Endothelial cell of umbilical vein (primary cell): ENCODE measurements at regions not wholly inside any gene's neighbourhood (a gene's known extent, or its start where the extent isn't known, plus 50 kb on each side); places are given as distances from the start of the nearest gene placed in this dataset.

Experiments
- EZH2 ChIP-seq: IDR thresholded peaks from 2 replicates; pipeline ENCODE4 v1.6.1; 2012; ENCODE audit warnings: borderline replicate concordance, low read depth, mild to moderate bottlenecking, moderate library complexity, low read length, inconsistent platforms; ENCODE audit not compliant: severe bottlenecking
- FOS ChIP-seq: IDR thresholded peaks from 2 replicates; pipeline ENCODE4 v1.6.1; 2011; ENCODE audit warnings: mild to moderate bottlenecking, low read length, moderate library complexity, borderline replicate concordance; ENCODE audit not compliant: insufficient read depth
- GATA2 ChIP-seq: IDR thresholded peaks from 2 replicates; pipeline ENCODE4 v1.7.0; 2011; ENCODE audit warnings: low read depth, mild to moderate bottlenecking, moderate library complexity, mixed read lengths, low read length; ENCODE audit not compliant: insufficient read length, insufficient read depth
- MYC ChIP-seq: IDR thresholded peaks from one replicate; pipeline ENCODE4 v1.6.1; 2011; ENCODE audit warnings: mild to moderate bottlenecking, low read depth, low read length
- POLR2A ChIP-seq: IDR thresholded peaks from 2 replicates; pipeline ENCODE4 v1.6.1; 2012; ENCODE audit warnings: low read depth, mild to moderate bottlenecking, control low read depth, low read length
- POLR2AphosphoS5 ChIP-seq: IDR thresholded peaks from 2 replicates; pipeline ENCODE4 v1.6.1; 2012; ENCODE audit warnings: low read depth, mild to moderate bottlenecking, control low read depth, low read length, moderate library complexity; ENCODE audit not compliant: insufficient read depth
- TF ChIP-seq, protein P1 (sequence below), 2 donors: IDR thresholded peaks; 1 replicate in 1 of 2; 2 replicates in 1 of 2; pipeline ENCODE4 v1.5.1; 2011; ENCODE audit warnings: low read length in 2 of 2, mild to moderate bottlenecking in 2 of 2, moderate library complexity in 2 of 2, control low read depth in 1 of 2, inconsistent platforms in 1 of 2, low read depth in 1 of 2; ENCODE audit not compliant: insufficient read depth in 1 of 2; ENCODE audit errors: extremely low read depth in 1 of 2
- TF ChIP-seq, protein P2 (sequence below): IDR thresholded peaks from 2 replicates; pipeline ENCODE4 v1.6.1; 2011; ENCODE audit not compliant: insufficient read depth, insufficient read length

DNA sequence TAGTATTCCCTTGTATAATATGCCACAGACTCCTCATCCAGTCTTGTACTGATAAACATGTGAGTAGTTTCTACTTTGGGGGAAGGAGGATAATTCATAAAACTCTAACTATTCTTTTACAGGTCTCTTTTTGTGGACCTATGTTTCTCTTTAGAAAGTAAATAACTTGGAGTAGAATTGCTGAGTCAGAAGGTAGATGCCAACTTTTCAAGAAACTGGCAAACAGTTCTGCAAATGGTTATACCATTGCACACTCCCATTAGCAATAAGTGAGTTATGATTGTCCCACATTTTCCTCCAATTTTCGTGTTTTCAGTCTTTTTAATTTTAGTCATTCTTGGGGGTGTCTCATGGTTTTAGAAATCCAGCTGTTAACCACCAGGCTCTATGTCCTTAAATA, 477.2 kb upstream of the LRRTM4 start:
- TF ChIP-seq, protein P1, sequence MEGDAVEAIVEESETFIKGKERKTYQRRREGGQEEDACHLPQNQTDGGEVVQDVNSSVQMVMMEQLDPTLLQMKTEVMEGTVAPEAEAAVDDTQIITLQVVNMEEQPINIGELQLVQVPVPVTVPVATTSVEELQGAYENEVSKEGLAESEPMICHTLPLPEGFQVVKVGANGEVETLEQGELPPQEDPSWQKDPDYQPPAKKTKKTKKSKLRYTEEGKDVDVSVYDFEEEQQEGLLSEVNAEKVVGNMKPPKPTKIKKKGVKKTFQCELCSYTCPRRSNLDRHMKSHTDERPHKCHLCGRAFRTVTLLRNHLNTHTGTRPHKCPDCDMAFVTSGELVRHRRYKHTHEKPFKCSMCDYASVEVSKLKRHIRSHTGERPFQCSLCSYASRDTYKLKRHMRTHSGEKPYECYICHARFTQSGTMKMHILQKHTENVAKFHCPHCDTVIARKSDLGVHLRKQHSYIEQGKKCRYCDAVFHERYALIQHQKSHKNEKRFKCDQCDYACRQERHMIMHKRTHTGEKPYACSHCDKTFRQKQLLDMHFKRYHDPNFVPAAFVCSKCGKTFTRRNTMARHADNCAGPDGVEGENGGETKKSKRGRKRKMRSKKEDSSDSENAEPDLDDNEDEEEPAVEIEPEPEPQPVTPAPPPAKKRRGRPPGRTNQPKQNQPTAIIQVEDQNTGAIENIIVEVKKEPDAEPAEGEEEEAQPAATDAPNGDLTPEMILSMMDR (IDR thresholded peaks at IDR 0.05; ENCODE audit: extremely low read depth in 1 of 2, insufficient read depth in 1 of 2, low read depth in 1 of 2, low read length in 2 of 2) = no peak
- TF ChIP-seq POLR2A = no peak
- no peak for TF ChIP-seq EZH2
- TF ChIP-seq POLR2AphosphoS5 = no peak
- TF ChIP-seq FOS = no peak
- TF ChIP-seq MYC = no peak
- TF ChIP-seq, protein P2, sequence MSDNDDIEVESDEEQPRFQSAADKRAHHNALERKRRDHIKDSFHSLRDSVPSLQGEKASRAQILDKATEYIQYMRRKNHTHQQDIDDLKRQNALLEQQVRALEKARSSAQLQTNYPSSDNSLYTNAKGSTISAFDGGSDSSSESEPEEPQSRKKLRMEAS = no peak
- no peak for TF ChIP-seq GATA2
